H9 (cell line): ENCODE measurements at regions not wholly inside any gene's neighbourhood (a gene's known extent, or its start where the extent isn't known, plus 50 kb on each side); places are given as distances from the start of the nearest gene placed in this dataset.

Experiments used
- DNase-seq: peaks from one replicate; pipeline ENCODE4 v3.0.0-alpha.2; 2017
- H2AFZ ChIP-seq: one replicate; pipeline ENCODE4 v1.6.1; 2013; ENCODE audit warnings: mild to moderate bottlenecking, low read length, control low read depth, moderate library complexity
- H2AK5ac ChIP-seq: 2 replicates; pipeline ENCODE4 v1.6.1; 2013; ENCODE audit warnings: low read length, control low read depth, mixed read lengths; ENCODE audit not compliant: insufficient read length
- H2BK120ac ChIP-seq: one replicate; pipeline ENCODE4 v1.6.1; 2013; ENCODE audit warnings: low read depth, mild to moderate bottlenecking, low read length, control low read depth, inconsistent platforms; ENCODE audit not compliant: poor library complexity, severe bottlenecking
- H2BK12ac ChIP-seq: 2 replicates; pipeline ENCODE4 v1.6.1; 2013; ENCODE audit warnings: low read length, control low read depth, mixed read lengths, low read depth; ENCODE audit not compliant: insufficient read length
- H2BK15ac ChIP-seq: 2 replicates; pipeline ENCODE4 v1.6.1; 2013; ENCODE audit warnings: low read depth, low read length, control low read depth
- H2BK20ac ChIP-seq: one replicate; pipeline ENCODE4 v1.6.1; 2013; ENCODE audit warnings: low read depth, mild to moderate bottlenecking, low read length, control low read depth, inconsistent platforms; ENCODE audit not compliant: poor library complexity, severe bottlenecking
- H2BK5ac ChIP-seq: 2 replicates; pipeline ENCODE4 v1.6.1; 2013; ENCODE audit warnings: low read length, control low read depth, mixed read lengths; ENCODE audit not compliant: insufficient read length
- H3K14ac ChIP-seq: 2 replicates; pipeline ENCODE4 v1.6.1; 2013; ENCODE audit warnings: low read length, control low read depth; ENCODE audit not compliant: insufficient read depth
- H3K18ac ChIP-seq: 2 replicates; pipeline ENCODE4 v1.6.1; 2013; ENCODE audit warnings: low read depth, mild to moderate bottlenecking, mixed read lengths, low read length, control low read depth; ENCODE audit not compliant: insufficient read length
- H3K23ac ChIP-seq: 2 replicates; pipeline ENCODE4 v1.6.1; 2013; ENCODE audit warnings: low read length, control low read depth, mixed read lengths, low read depth; ENCODE audit not compliant: insufficient read length
- H3K23me2 ChIP-seq: 2 replicates; pipeline ENCODE4 v1.6.1; 2013; ENCODE audit warnings: low read depth, mild to moderate bottlenecking, mixed read lengths, low read length, control low read depth; ENCODE audit not compliant: insufficient read length, poor library complexity, severe bottlenecking
- H3K27ac ChIP-seq: 2 replicates; pipeline ENCODE4 v1.5.1; 2013; ENCODE audit warnings: low read length, control low read depth, mixed read lengths, low read depth; ENCODE audit not compliant: insufficient read length
- H3K27me3 ChIP-seq: 2 replicates; pipeline ENCODE4 v1.6.1; 2013; ENCODE audit warnings: low read length, control low read depth, inconsistent platforms; ENCODE audit not compliant: insufficient read depth
- H3K4ac ChIP-seq: 2 replicates; pipeline ENCODE4 v1.6.1; 2013; ENCODE audit warnings: low read depth, mild to moderate bottlenecking, control low read depth, inconsistent platforms, low read length, moderate library complexity
- H3K4me1 ChIP-seq: 2 replicates; pipeline ENCODE4 v1.6.1; 2013; ENCODE audit warnings: low read length, control low read depth, inconsistent platforms; ENCODE audit not compliant: insufficient read depth
- H3K4me2 ChIP-seq: 2 replicates; pipeline ENCODE4 v1.6.1; 2013; ENCODE audit warnings: low read length, control low read depth, mixed read lengths; ENCODE audit not compliant: insufficient read length, insufficient read depth
- H3K56ac ChIP-seq: 2 replicates; pipeline ENCODE4 v1.6.1; 2013; ENCODE audit warnings: low read depth, mild to moderate bottlenecking, mixed read lengths, low read length, control low read depth; ENCODE audit not compliant: insufficient read length
- H3K79me1 ChIP-seq: 2 replicates; pipeline ENCODE4 v1.6.1; 2013; ENCODE audit warnings: low read depth, mild to moderate bottlenecking, moderate library complexity, low read length, control low read depth, inconsistent platforms; ENCODE audit not compliant: insufficient read depth, poor library complexity, severe bottlenecking
- H3K79me2 ChIP-seq: 2 replicates; pipeline ENCODE4 v1.6.1; 2013; ENCODE audit warnings: low read length, control low read depth, inconsistent platforms; ENCODE audit not compliant: insufficient read depth
- H3K9ac ChIP-seq: 2 replicates; pipeline ENCODE4 v1.6.1; 2013; ENCODE audit warnings: low read length, control low read depth, mixed read lengths; ENCODE audit not compliant: insufficient read length; ENCODE audit errors: extremely low read depth
- H3K9me3 ChIP-seq: one replicate; pipeline ENCODE4 v1.6.1; 2013; ENCODE audit warnings: low read depth, low read length, inconsistent platforms; ENCODE audit not compliant: control insufficient read depth
- H3T11ph ChIP-seq: one replicate; pipeline ENCODE4 v1.6.1; 2013; ENCODE audit warnings: mild to moderate bottlenecking, low read length, control low read depth, inconsistent platforms
- H4K20me1 ChIP-seq: one replicate; pipeline ENCODE4 v1.6.1; 2013; ENCODE audit not compliant: control insufficient read depth, insufficient read length, insufficient read depth
- H4K5ac ChIP-seq: 2 replicates; pipeline ENCODE4 v1.6.1; 2013; ENCODE audit warnings: low read depth, mild to moderate bottlenecking, mixed read lengths, low read length, control low read depth; ENCODE audit not compliant: insufficient read length
- H4K8ac ChIP-seq: replicated peaks from 2 replicates; pipeline ENCODE4 v1.6.1; 2013; ENCODE audit warnings: low read length, control low read depth, mixed read lengths, low read depth; ENCODE audit not compliant: insufficient read length
- H4K91ac ChIP-seq: 2 replicates; pipeline ENCODE4 v1.6.1; 2013; ENCODE audit warnings: low read depth, mild to moderate bottlenecking, moderate library complexity, mixed read lengths, low read length, control low read depth; ENCODE audit not compliant: insufficient read length
- H3K27ac Mint-ChIP-seq, 3 experiments: 2 replicates in 2 of 3; 3 replicates in 1 of 3; pipeline ENCODE4 v1.8.0; 2020 to 2021; ENCODE audit warnings: mixed read lengths in 3 of 3, mild to moderate bottlenecking in 1 of 3, moderate library complexity in 1 of 3
- H3K27me3 Mint-ChIP-seq: 2 replicates; pipeline ENCODE4 v1.8.0; 2021; ENCODE audit warnings: low read depth, mild to moderate bottlenecking, moderate library complexity, mixed read lengths
- H3K36me3 Mint-ChIP-seq, 3 experiments: 2 replicates in 2 of 3; 3 replicates in 1 of 3; pipeline ENCODE4 v1.8.0; 2020 to 2021; ENCODE audit warnings: low read depth in 3 of 3, mixed read lengths in 3 of 3; ENCODE audit not compliant: insufficient read depth in 1 of 3
- H3K4me1 Mint-ChIP-seq, 2 experiments: 2 replicates each; pipeline ENCODE4 v1.8.0; 2020; ENCODE audit warnings: mixed read lengths in 2 of 2
- H3K4me3 Mint-ChIP-seq, 2 experiments: 2 replicates in 1 of 2; 3 replicates in 1 of 2; pipeline ENCODE4 v1.8.0; 2020 to 2021; ENCODE audit warnings: mild to moderate bottlenecking in 2 of 2, mixed read lengths in 2 of 2, moderate library complexity in 1 of 2
- H3K9me3 Mint-ChIP-seq, 2 experiments: 2 replicates in 1 of 2; 3 replicates in 1 of 2; pipeline ENCODE4 v1.8.0; 2020; ENCODE audit warnings: mild to moderate bottlenecking in 2 of 2, mixed read lengths in 2 of 2, moderate library complexity in 1 of 2
- WGBS: extraction: QIAGEN DNeasy Blood & Tissue Kit; methylation state at CpG from one replicate; pipeline ENCODE4 v1.1.7; 2013; ENCODE audit warnings: missing lambda C conversion rate, low lambda C conversion rate, mixed read lengths; ENCODE audit not compliant: insufficient read length; ENCODE audit errors: extremely low coverage; 5-methylcytosine and 5-hydroxymethylcytosine counted together
- TF ChIP-seq, protein P1 (sequence below): fragments of 200-600 bp; sonication (generic); conservative IDR thresholded peaks from 3 replicates; pipeline ENCODE4 v1.8.0; 2021; ENCODE audit warnings: antibody characterized with exemption, mild to moderate bottlenecking

DNA sequence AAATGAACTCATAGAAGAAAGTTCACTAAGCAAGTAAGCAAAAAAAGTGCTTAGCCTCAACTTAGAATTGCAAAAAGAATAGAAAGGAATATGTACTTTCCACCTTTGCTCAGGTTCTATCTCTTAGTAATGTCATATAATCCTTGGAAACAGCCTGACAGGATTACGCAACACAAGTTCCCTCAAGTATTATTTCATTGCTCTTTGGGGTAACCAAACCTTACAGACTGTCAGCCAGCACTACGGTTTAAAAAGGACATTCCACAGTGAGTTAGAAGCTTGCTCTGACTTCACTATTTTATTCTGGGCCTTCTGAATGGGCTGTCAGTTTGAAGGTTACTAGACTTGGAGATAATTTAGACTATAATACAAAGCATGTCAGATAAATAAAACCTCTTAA lies 264.0 kb downstream of the ATXN7L3B start:
- no peak overlapping the region for H4K91ac ChIP-seq
- no peak overlapping the region for H4K5ac ChIP-seq
- Mint-ChIP-seq H3K9me3 (no peaks in the 10 kb centered on the region; a peak in 1 of 5 replicates), H3K4me1 (no peaks in the 10 kb centered on the region), H3K27ac (no peak overlapping the region), H3K4me3 (no peak overlapping the region), H3K36me3 (no peaks in the 10 kb centered on the region), H3K27me3 (no peaks in the 10 kb centered on the region; the same call in 1 of the 2 replicates)
- no peak overlapping the region for H2BK15ac ChIP-seq
- no peak overlapping the region for H3K4me2 ChIP-seq
- TF ChIP-seq, protein P1, sequence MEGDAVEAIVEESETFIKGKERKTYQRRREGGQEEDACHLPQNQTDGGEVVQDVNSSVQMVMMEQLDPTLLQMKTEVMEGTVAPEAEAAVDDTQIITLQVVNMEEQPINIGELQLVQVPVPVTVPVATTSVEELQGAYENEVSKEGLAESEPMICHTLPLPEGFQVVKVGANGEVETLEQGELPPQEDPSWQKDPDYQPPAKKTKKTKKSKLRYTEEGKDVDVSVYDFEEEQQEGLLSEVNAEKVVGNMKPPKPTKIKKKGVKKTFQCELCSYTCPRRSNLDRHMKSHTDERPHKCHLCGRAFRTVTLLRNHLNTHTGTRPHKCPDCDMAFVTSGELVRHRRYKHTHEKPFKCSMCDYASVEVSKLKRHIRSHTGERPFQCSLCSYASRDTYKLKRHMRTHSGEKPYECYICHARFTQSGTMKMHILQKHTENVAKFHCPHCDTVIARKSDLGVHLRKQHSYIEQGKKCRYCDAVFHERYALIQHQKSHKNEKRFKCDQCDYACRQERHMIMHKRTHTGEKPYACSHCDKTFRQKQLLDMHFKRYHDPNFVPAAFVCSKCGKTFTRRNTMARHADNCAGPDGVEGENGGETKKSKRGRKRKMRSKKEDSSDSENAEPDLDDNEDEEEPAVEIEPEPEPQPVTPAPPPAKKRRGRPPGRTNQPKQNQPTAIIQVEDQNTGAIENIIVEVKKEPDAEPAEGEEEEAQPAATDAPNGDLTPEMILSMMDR = no peak
- no peak overlapping the region for H2BK120ac ChIP-seq
- H3K9me3 ChIP-seq = no peaks in the 10 kb centered on the region
- H3K18ac ChIP-seq = no peak overlapping the region
- H3K27me3 ChIP-seq = no peaks in the 10 kb centered on the region
- no peak overlapping the region for H3K14ac ChIP-seq
- H3K79me1 ChIP-seq = no peaks in the 10 kb centered on the region
- H4K8ac ChIP-seq = no peak overlapping the region
- no peaks in the 10 kb centered on the region for H3K23me2 ChIP-seq
- no peak overlapping the region for H3K9ac ChIP-seq
- no peak for DNase-seq
- no peak overlapping the region for H3K27ac ChIP-seq
- WGBS = no CpG with 5 or more reads among the region's 2 CpGs
- H2BK5ac ChIP-seq = no peak overlapping the region
- H2AK5ac ChIP-seq = no peak overlapping the region
- H2BK12ac ChIP-seq = no peak overlapping the region
- H3K4me1 ChIP-seq = no peaks in the 10 kb centered on the region
- no peak overlapping the region for H3K4ac ChIP-seq
- no peaks in the 10 kb centered on the region for H3K79me2 ChIP-seq
- no peak overlapping the region for H3K56ac ChIP-seq
- no peak overlapping the region for H3K23ac ChIP-seq
- no peaks in the 10 kb centered on the region for H4K20me1 ChIP-seq
- H3T11ph ChIP-seq = no peak overlapping the region
- no peak overlapping the region for H2BK20ac ChIP-seq
- no peak overlapping the region for H2AFZ ChIP-seq
